ENCODE measurements at regions not wholly inside any gene's neighbourhood (a gene's known extent, or its start where the extent isn't known, plus 50 kb on each side); places are given as distances from the start of the nearest gene placed in this dataset.

DNA sequence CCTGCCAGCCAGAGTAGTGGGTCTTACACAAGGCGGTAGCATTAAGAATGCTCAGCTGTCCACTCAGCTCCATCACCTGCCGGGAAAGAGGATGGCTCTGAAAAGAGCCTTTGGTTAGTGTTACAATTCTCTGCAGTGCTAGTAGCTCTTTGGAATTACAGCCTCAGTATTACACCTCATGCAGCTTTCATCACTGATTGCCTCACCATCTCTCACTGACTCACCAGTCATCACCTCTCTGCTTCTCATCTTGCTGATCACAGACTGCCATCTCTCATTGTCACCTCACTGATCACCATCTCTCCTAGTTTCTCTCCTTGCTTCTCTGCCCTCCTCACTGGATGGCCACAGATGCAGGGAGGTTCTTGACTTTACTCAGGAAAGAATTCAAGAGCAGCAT lies 573.5 kb upstream of the SETBP1 start:
- TF ChIP-seq, protein P1, sequence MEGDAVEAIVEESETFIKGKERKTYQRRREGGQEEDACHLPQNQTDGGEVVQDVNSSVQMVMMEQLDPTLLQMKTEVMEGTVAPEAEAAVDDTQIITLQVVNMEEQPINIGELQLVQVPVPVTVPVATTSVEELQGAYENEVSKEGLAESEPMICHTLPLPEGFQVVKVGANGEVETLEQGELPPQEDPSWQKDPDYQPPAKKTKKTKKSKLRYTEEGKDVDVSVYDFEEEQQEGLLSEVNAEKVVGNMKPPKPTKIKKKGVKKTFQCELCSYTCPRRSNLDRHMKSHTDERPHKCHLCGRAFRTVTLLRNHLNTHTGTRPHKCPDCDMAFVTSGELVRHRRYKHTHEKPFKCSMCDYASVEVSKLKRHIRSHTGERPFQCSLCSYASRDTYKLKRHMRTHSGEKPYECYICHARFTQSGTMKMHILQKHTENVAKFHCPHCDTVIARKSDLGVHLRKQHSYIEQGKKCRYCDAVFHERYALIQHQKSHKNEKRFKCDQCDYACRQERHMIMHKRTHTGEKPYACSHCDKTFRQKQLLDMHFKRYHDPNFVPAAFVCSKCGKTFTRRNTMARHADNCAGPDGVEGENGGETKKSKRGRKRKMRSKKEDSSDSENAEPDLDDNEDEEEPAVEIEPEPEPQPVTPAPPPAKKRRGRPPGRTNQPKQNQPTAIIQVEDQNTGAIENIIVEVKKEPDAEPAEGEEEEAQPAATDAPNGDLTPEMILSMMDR (conservative IDR thresholded peaks at IDR 0.05; ENCODE audit: low read depth, low read length) = no peak
- TF ChIP-seq EZH2 (IDR thresholded peaks at IDR 0.05; ENCODE audit: borderline replicate concordance, low read depth, low read length, poor library complexity, severe bottlenecking) = no peak

All from A673 (cell line).